ENCODE measurements at regions not wholly inside any gene's neighbourhood (a gene's known extent, or its start where the extent isn't known, plus 50 kb on each side); places are given as distances from the start of the nearest gene placed in this dataset.
A peak's percentile ranks its signal among the peaks of the same experiment; 100 is the strongest.

- no peak for DNase-seq (ENCODE audit: low read depth)
- no peak overlapping the region for H3K4me3 ChIP-seq (ENCODE audit: low read depth, low read length)
- no peak for TF ChIP-seq CTCF (IDR thresholded peaks at IDR 0.05; ENCODE audit: low read depth, low read length, missing control alignments)
These were observed 154.5 kb upstream of the SATB1 start for GRCh38 chr3:18579661-18580060.

- TF ChIP-seq CTCF (IDR thresholded peaks at IDR 0.05; ENCODE audit: low read depth, low read length, missing control alignments), result no peak
- DNase-seq (ENCODE audit: low read depth), result no peak
These were observed 150.4 kb upstream of the SATB1 start for GRCh38 chr3:18575573-18575972.

GRCh38 chr3:18572809-18573208 lies 147.7 kb upstream of the SATB1 start:
- TF ChIP-seq CTCF (IDR thresholded peaks at IDR 0.05; ENCODE audit: low read depth, low read length, missing control alignments), result no peak
- DNase-seq (ENCODE audit: low read depth), result no peak
- H3K4me3 ChIP-seq (ENCODE audit: low read depth, low read length), result no peak overlapping the region

More at GRCh38 chr3:18575573-18575972, 150.4 kb upstream of the SATB1 start:
- H3K4me3 ChIP-seq (ENCODE audit: low read depth, low read length), result no peak overlapping the region

GRCh38 chr3:18567293-18567692 lies 142.2 kb upstream of the SATB1 start:
- DNase-seq (ENCODE audit: low read depth), result no peak
- no peak for TF ChIP-seq CTCF (IDR thresholded peaks at IDR 0.05; ENCODE audit: low read depth, low read length, missing control alignments)
- no peak overlapping the region for H3K4me3 ChIP-seq (ENCODE audit: low read depth, low read length)

GRCh38 chr3:18562364-18563154 lies 137.4 kb upstream of the SATB1 start:
- no peak overlapping the region for H3K4me3 ChIP-seq (ENCODE audit: low read depth, low read length)
- no peak for TF ChIP-seq CTCF (IDR thresholded peaks at IDR 0.05; ENCODE audit: low read depth, low read length, missing control alignments)
- no peak for DNase-seq (ENCODE audit: low read depth)

GRCh38 chr3:18559331-18559842 lies 134.2 kb upstream of the SATB1 start:
- no peak for DNase-seq (ENCODE audit: low read depth)
- H3K4me3 ChIP-seq (ENCODE audit: low read depth, low read length), result no peak overlapping the region
- TF ChIP-seq CTCF (IDR thresholded peaks at IDR 0.05; ENCODE audit: low read depth, low read length, missing control alignments), result peak; percentile 78

- no peak overlapping the region for H3K4me3 ChIP-seq (ENCODE audit: low read depth, low read length)
- no peak for TF ChIP-seq CTCF (IDR thresholded peaks at IDR 0.05; ENCODE audit: low read depth, low read length, missing control alignments)
- no peak for DNase-seq (ENCODE audit: low read depth)
These were observed 133.4 kb upstream of the SATB1 start for GRCh38 chr3:18558507-18558906.

Measured in GM12864 (cell line).